Spleen (tissue), 7 donors: ENCODE measurements at regions not wholly inside any gene's neighbourhood (a gene's known extent, or its start where the extent isn't known, plus 50 kb on each side); places are given as distances from the start of the nearest gene placed in this dataset.

ENCODE experiments used
- CTCF ChIP-seq, 11 experiments: fragments of 200-600 bp in 7 of 11; fragments of 450-650 bp in 4 of 11; sonication (generic) in 4 of 11; IDR thresholded peaks in 8 of 11; conservative IDR thresholded peaks in 3 of 11; 1 replicate in 7 of 11; 2 replicates in 4 of 11; pipeline versions ENCODE4 v1.4.0 to v1.8.0; 2016 to 2021; ENCODE audit warnings: antibody characterized with exemption in 11 of 11, inconsistent platforms in 4 of 11, mild to moderate bottlenecking in 1 of 11
- POLR2AphosphoS5 ChIP-seq, 3 donors: sonication (generic); formaldehyde crosslinking; IDR thresholded peaks; one replicate each; pipeline ENCODE4 v1.5.1; 2017; ENCODE audit warnings: antibody characterized with exemption in 3 of 3
- donor health status: DM: no; HTN: no; CAD: no; lungs with moderate emphysema.
- donor health status: DM: no; HTN: no; CAD: no.
- donor health status: DM: no; HTN: no; CAD: no.

GRCh38 chr15:81506936-81507335, 132.9 kb upstream of the TMC3 start:
- TF ChIP-seq CTCF (IDR thresholded peaks at IDR 0.05 in 8 of 11, conservative IDR thresholded peaks at IDR 0.05 in 3 of 11) (no peak), POLR2AphosphoS5 (IDR thresholded peaks at IDR 0.05) (no peak)
